Activated CD8-positive, alpha-beta memory T cell treated with anti-CD3 and anti-CD28 coated beads for 4 hours (primary cell): ENCODE measurements at regions not wholly inside any gene's neighbourhood (a gene's known extent, or its start where the extent isn't known, plus 50 kb on each side); places are given as distances from the start of the nearest gene placed in this dataset.
"Not testable (repeated sequence)": the region's sequence is repeated elsewhere in the genome, so short reads cannot be mapped to it uniquely, and the experiment has no call there.

ENCODE experiments used
- DNase-seq, 2 donors: peaks; one replicate each; pipeline ENCODE4 v3.0.0-alpha.2; 2020; ENCODE audit warnings: low read depth in 2 of 2

- DNase-seq: no peak
These were observed 364.2 kb downstream of the NYAP2 start for GRCh38 chr2:225763711-225764110.

GRCh38 chr2:225761396-225761795 is 361.9 kb downstream of the NYAP2 start:
- DNase-seq: no peak

GRCh38 chr2:225757248-225757647 is 357.7 kb downstream of the NYAP2 start:
- DNase-seq: no peak

- DNase-seq: no peak
These were observed 356.7 kb downstream of the NYAP2 start for GRCh38 chr2:225756198-225756597.

GRCh38 chr2:225748609-225749008 is 349.1 kb downstream of the NYAP2 start:
- DNase-seq: no peak

- not testable (repeated sequence) for DNase-seq
These were observed 344.5 kb downstream of the NYAP2 start for GRCh38 chr2:225743996-225744395.

GRCh38 chr2:225742487-225742886 is 343.0 kb downstream of the NYAP2 start:
- no peak for DNase-seq

- DNase-seq: no peak
These were observed 340.6 kb downstream of the NYAP2 start for GRCh38 chr2:225740086-225740485.

GRCh38 chr2:225739328-225739727 is 339.8 kb downstream of the NYAP2 start:
- DNase-seq: no peak

GRCh38 chr2:225738735-225739134 is 339.2 kb downstream of the NYAP2 start:
- no peak for DNase-seq

- DNase-seq: no peak
These were observed 338.0 kb downstream of the NYAP2 start for GRCh38 chr2:225737556-225737955.

GRCh38 chr2:225735844-225736243 is 336.3 kb downstream of the NYAP2 start:
- no peak for DNase-seq

GRCh38 chr2:225725726-225726125 is 326.2 kb downstream of the NYAP2 start:
- DNase-seq: no peak
